ENCODE measurements at regions not wholly inside any gene's neighbourhood (a gene's known extent, or its start where the extent isn't known, plus 50 kb on each side); places are given as distances from the start of the nearest gene placed in this dataset.
A peak's percentile ranks its signal among the peaks of the same experiment; 100 is the strongest.

DNA sequence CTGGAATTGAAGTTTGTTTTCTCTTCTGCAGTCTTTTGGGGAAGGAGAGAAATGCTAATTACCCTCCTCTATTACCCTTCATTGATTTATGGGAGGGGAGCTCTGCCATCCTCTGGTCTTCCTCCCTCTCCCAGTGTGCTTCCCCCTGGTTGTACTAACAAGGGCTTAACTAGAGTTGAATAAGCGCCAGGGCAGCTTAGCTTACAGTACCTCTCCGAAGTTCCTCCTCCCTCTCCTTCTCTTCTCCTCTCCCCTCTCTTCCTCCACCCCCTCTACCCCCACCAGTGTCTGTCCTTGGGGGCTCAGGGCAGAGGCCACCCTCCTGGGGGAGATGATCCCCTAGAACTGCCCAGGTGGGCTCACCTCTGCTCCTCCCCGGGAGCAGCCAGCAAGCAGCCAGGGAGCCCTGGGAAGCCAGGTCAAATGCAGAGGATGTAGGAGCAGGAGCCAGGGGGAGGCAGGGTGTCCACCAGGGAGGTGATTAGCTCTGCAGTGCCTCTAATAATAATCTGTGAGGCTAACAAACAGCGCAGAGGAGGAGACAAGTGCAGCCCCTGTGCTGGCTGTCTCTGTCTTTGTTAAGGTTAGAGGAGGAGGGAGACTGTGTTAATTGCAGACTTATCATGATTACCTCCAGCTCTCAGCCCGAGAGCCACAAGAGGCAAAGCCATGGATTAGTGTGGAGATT lies 191.6 kb upstream of the CADM1 start:
- DNase-seq (ENCODE audit: low spot score), result peak; percentile 78

DNA sequence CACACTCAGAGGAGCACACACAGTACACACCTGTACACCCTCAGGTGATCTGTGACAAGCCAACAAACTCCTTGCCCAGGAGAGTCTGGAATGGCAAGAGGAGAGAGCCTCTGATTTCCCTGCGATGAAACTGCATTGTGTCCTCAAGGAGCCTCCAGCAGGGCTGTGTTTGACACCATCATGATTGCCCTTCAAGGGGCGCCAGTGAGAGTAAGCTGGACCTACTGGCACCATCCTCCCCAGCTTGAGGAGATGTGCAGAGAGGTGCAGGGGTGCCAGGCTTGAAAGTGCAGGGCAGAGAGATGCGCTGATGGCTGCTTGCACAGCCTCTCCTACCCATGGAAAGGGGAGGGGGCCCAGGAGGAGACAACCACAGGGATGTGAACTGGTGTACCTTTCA lies 188.8 kb upstream of the CADM1 start:
- DNase-seq (ENCODE audit: low spot score), result no peak

DNA sequence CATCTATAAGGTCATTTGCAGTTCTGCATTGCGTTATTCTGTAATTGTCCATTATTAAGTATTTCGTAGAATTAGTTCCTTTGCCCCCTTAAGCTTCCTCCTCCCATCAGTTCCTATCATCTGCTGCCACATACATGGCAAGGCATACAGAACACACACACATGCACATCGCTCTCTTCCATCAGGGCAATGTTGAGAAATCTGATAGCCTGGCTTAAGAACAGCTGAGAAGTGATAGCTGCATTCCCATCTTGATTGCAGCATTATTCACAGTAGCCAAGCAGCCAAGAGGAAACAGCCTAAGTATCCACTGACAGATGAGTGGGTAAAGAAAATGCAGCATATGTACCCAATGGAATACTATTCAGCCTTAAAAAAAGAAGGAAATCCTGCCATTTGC lies 186.8 kb upstream of the CADM1 start:
- DNase-seq (ENCODE audit: low spot score), result no peak

DNA sequence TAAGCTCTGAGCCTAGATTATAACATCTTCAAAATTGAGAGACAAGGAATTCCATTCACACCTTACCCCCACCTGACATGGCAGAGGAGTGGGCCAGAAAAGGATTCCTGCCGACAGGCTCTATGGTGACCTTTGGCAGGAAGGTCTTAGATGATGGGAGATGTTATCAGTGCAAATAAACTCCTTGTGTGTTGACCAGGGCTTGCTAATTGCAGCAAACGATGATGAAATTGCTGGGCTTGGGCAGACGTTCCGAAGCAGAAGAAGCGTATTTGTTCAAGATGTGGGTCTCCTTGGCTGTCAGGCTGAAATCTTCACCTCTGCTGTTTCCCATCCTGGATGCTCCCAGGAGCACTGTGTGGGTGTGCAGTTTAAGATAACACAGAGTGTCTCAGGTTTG lies 183.7 kb upstream of the CADM1 start:
- DNase-seq (ENCODE audit: low spot score), result no peak

DNA sequence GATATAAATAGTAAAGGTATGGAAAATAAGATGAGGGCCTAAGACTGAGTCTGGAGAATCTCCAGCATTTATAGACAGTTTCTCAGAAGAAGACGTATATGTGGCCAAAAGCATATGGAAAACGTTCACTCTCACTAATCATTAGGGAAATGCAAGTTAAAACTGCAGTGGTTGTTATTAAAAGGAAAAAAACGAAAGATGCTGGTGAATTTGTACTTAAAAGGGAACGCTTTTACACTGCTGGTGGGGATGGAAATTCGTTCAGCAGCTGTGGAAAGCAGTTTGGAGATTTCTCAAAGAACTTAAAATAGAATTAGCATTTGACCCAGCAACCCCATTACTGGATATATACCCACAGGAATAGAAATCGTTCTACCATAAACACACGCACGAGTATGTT lies 180.5 kb upstream of the CADM1 start:
- no peak for DNase-seq (ENCODE audit: low spot score)

DNA sequence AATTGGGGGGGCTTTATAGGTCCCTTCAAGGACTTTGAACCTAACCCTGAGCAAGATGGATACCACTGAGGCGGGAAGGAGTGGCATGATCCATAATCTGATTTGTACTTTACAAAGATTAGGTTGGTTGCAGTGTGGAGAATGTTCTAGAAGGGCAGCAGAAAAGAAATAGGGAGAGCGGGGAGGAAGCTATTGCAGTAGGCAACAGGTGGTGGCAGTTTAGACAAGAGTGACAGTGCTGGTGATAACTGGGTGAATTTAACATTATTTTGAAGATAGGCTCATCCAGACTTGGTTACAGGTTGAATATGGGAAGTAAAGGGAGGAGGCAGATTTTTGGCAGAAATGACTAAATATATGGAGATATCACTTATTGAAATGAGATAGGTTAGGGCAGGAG lies 179.9 kb upstream of the CADM1 start:
- no peak for DNase-seq (ENCODE audit: low spot score)

DNA sequence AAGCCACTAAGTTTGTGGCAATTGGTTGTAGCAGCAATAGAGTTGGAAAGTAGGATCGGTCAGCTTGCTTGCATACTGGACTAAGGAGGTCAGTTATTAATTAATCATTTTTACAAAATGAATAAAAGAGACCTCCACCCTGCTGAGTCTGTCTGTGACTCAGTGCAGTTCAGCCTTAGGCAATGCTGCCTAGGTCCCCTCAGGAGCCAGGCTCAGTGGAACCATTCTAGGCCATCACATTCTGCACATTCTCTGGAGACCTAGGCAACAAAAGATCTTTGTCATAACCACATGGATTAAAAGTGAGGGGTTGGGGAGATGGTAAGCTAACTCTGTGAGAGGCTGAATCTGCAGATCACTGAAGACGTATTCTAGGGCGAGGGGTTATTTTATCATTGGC lies 178.7 kb upstream of the CADM1 start:
- no peak for DNase-seq (ENCODE audit: low spot score)

DNA sequence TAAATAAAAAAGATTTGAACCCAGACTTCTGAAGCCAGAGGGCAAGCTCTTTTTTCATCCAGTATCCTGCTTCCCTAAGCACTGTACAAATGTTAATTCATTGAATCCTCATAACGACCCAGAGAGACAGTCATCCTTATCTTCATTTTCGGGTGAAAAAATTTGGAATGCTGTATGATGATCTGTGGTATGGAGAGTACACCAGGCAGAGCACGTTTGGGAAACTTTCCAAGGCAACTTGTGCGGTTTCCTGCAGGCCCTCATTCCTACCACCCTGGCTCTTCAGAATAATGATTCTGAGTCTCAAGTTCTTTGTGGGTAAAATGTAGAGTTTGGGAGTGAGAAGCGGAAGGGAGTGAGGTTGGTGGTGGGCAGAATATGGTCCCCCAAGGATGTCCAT lies 177.9 kb upstream of the CADM1 start:
- DNase-seq (ENCODE audit: low spot score), result no peak

DNA sequence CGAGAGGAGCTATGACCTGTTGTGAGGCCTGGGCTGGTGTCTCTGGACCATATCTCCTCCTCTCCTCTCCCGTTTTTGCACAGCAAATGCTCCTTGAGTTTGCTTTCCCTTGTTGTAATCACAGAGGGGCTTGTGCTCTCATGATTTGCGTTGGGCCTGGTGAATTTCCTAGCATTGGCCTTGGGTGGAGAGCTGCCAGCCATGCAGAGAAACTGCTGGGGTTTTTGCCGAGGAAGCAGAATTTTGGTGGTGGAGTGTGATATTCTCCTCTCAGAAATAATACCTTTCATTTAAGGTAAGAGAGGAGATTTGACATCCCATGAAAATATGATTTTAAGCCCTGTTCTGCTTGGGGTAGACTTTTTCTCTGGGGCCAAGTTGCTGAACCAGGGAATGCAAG lies 175.7 kb upstream of the CADM1 start:
- DNase-seq (ENCODE audit: low spot score), result no peak

DNA sequence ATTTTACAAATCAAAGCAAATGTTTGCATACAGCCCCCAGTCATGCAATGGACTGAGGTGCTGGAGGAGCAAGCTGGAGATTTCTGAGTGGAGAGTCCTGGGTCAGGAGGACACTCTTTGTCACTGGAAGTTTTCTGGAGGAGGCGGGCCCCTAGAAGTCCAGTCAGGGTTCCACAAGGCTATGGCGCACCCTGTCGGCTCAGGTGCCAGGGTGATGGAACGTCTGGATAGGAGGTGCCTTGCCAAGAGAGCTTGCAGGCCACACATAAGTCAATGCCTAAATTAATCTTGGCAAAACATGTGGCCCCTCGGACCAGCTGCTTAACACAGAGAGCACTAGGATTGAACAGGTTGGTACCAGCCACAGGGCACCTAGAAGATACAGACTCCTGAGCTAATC lies 174.7 kb upstream of the CADM1 start:
- no peak for DNase-seq (ENCODE audit: low spot score)

DNA sequence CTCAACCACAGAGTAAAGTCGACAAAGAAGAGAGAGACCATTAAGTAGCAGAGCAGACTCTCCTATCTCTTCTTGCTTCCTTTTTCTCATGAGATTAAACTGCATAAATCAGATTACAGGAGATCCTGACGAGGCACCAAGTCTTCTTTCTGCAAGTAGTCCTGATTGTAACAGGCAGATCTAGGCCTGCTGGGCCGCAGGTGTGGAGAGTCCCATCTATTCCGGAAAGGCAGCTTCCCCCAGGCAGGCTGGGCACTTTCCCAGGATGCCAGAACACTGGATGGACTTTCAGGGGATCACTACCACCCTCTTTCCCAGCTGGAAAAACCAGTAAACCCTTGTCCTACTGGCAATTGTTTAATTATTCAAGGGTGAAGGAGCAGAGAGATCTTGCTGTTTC lies 173.0 kb upstream of the CADM1 start:
- DNase-seq (ENCODE audit: low spot score), result no peak

DNA sequence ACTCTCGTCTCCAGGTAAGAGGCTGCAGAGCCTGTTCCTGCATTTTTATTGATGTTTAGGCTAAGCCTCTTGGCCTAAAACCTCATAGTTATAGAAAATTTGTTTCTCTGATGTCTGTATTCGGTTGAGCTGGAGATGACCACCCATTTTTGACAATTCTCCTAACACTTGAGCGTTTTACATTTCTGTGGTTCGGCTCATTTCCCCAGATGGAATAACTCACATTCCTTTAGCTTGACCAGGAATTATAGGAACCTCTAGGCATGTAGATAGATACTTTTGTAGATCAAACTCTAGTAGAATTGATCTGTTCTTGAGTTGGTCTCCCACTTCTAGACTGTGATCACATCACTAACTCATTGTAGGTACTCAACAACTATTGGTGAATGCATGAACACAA lies 172.6 kb upstream of the CADM1 start:
- DNase-seq (ENCODE audit: low spot score), result no peak

DNA sequence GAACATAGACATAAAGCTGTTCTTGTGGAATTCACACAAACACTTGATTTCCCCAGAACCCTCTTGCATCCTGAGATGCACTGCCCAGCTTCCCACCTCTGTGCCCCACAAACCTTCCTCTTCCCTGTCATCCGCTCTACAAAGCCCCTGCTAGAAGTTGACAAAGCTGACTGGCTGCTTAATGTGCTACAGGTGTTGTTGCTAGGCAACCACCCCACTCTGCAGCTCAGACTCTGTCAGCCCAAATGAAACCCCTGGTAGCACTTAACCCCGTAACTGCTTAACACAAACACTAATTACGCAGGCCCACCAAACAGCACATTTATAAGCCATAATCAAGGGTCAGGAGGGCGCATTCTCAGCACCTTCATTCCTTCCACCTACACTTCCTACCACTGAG lies 172.0 kb upstream of the CADM1 start:
- no peak for DNase-seq (ENCODE audit: low spot score)

DNA sequence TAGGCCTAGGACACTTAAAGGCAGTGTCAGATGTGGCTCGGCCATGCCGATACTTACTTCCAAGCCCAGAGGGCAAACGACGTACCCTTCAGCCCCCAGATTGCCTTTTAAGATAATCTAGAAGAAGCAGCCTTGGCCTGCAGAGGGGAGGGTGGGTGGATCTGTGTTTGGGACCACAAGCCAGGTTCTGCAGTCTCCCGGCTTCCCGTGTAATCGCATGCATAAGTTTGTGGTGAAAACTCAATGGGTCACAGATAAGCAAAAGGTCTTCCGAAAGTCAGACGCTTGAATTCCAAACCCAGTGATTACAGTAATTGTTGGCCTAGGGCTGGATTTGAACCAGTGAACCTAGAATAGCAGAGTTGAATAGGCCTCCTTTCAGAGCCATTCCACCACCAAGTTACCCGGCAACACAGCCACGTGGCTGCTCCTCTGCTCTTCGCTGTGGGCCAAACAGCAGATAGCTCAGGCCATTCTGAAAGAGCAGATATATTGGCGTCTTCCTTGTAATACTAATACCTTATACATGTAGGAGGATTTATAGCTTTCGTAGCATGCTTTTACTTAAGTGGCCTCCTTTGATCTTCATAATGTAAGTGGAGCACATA lies 170.8 kb upstream of the CADM1 start:
- DNase-seq (ENCODE audit: low spot score), result no peak

DNA sequence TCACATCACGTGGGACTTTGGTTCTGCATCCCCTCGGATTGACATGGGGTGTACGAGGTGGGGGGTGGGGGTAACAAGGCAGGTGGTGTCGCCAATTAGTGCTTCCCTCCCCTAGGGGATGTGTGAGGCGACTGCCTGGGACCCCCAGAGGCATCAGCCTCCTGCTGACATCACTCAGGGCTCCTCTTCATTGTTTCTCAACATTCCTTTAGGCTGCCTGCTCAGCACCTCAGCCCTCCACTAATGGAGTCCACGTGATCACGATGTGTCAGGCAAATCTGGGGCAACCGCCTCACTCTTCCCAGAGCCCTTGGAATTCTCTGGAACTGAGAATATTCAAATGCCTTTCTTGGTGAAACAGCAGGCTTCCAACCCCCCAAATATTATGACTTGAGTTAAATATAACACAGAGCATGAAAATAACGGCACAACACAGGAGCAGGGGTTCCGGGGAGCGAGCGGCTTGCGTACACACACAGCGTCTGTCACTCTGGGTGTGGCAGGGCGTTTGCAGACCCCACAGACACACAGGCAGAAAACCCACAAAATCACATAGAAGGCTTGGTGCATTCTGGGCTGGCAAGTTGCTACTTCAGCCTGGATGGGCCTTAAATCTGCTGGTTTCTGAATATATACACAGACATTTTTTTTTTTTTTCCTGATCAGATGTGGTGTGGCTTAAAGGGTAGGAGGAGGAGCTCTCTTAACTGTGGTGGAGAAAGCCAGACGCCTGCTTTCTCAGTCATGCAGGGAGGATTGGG lies 170.1 kb upstream of the CADM1 start:
- DNase-seq (ENCODE audit: low spot score), result no peak

DNA sequence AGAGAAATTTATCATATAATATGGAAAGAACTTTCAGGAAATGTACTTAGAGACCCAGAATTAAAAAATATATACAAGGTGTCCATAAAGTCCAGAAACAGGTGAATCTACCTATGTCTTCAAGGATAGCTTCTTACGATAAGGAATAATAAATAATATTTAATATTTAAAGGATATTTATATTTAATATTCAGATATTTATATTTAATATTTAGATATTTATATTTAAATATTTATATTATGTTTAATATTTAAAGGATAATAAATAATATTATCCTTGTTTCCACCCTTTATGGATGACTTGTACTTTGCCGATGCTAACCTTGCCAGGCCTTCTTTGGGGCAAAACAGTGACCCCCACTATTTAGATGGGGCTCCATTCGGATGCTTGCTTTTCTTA lies 169.5 kb upstream of the CADM1 start:
- no peak for DNase-seq (ENCODE audit: low spot score)

DNA sequence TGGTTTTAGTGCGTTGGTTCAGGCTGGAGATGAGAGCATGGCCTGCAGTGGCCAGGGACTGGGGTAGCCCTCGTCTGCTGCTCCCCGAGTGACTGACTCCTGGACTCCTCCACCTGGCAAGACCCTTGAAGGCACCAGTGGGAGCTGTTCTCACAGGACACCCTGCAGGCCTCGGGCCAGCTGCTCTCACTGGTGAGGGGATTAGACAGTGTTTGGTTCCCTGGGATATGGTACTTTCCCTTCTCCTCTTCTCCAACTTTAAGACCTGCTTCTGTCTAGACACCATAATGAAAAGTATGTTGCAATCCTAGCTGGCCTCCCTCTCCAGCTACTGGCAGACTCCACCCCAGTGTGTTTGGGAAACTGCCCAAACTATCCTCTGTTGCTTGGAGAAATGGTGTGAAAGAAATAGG lies 168.8 kb upstream of the CADM1 start:
- peak; percentile 78 for DNase-seq (ENCODE audit: low spot score)

DNA sequence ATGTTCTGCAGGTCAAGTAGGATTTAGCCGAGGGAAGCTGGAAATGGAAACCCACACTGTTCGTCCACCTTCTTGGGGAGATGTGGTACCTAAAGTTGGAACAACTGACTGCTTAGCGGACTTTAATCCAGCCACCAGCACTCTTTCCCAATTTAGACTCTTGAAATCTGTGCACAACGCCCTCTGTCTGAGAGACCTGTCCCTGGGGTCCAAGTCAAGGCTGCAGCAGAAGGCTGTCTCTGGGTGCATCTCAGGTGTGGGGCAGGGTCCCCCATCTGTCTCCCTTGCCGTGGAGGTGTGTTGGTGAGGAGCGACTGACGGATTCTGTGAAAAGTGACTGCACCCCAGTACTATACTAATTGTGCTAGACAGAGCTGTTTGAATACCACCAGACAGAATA lies 168.2 kb upstream of the CADM1 start:
- DNase-seq (ENCODE audit: low spot score), result peak; percentile 71

DNA sequence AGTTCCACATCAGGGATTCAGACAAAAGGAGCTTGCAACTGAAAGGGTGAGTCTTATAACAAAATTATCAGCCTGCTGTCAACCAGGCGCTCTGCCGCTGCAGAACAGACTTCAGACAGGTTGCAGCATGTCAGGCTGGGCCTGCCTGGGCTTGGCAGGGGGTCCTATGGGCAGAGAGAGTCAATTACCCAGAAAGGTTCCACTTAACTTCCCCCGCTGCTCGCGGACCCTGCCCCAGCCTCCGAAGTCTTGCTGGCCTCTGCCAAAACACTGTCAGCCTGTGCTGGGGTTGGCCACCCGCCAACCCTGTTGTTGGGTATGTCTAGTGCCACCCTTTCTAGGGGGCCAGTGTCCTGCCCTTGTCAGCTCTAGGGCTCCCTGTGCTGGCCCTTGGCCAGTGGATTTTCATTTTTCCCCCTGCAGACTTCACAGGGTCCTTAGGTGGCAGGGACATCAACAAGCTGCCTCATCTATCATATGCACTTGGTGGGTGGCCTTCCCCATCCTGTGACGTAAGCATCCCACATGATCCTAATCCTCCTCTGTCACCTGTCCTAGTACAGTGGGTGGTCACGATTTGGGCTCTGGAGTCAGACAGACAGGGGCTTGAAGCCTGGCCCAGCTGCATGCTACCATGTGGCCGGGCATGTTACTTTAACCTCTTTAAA lies 166.5 kb upstream of the CADM1 start:
- DNase-seq (ENCODE audit: low spot score), result no peak

DNA sequence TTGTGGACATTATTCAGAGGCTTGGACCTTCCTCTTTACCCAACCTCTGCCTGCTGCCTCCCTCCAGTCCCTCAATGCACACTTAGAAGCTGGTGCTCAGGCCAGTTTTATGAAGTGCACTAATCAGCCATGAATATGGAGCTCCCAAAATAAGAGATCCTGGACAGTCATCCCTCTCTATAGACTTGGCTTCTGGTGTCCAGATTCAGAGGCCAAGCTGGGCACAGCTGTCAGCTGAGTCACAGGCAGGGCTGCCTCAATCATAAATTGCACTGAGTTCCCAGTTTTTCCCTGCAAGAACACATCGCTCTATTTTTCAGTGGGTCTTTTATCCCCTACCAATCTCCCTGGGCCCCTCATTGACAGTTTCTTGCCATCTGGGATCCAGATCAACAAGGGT lies 161.7 kb upstream of the CADM1 start:
- no peak for DNase-seq (ENCODE audit: low spot score)

DNA sequence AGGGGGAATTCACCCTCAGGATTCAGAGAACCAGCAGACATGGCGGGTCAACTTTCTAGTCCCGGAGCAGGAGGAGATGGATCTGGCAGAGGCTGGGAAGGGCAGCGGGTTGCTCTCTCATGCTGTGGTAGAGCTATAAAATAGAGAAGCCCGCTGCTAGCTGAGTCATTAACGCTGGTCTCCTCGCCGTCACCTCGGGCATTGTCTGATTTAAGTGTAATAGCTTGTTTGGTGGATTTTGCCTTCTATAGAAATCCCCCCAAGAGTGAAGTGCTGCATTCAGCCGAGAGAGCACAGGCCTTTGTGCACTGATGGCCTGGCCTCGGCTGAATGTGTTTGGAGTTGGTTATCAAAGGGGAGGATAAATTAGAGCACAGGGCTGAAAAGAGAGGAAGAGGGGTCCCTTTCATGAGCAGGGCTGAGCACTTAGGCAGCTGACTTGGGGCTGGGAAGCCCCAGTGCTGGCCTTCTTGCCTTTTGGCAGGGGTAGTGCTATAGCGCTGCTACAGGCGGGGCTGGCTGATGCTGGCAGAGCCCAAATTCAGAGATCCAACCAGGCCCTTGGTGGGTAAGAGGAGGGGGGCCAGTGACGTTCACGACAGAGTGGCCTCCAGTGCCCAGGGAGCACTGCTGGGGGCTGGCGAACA lies 161.1 kb upstream of the CADM1 start:
- no peak for DNase-seq (ENCODE audit: low spot score)

DNA sequence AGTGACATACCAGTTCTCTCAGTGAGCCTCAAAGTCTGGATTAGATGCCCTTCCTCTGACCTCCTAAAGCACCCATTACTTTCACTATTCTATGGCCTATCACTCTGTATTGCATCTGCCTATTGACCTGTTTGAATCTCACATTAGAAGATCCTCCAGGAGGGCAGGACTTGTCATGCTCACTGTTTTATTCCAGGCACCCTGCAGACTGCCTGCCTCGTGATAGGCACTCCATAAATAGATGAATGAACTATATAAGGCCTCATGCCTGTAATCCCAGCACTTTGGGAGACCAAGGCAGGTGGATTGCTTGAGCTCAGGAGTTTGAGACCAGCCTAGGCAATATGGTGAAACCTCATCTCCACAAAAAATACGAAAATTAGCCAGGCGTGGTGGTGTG lies 160.1 kb upstream of the CADM1 start:
- no peak for DNase-seq (ENCODE audit: low spot score)

DNA sequence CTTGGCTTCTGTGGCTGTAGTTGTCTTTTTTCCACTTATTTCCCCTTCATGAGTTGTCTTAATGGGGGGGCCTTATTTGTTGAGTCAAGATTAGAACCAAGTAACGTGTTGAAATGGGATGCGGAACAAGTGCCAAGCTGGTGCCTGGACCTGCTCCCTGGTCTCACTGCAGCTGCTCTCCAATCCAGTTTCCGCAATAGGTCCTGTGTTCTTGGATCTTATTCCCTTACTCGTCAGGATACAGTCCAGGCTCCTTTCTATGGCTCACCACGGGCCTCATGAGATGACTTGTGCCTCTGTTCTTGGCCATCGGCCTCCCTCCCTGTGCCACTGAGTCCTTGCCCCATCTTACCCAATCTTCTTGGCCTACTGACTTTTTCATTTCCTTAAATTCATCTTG lies 159.6 kb upstream of the CADM1 start:
- no peak for DNase-seq (ENCODE audit: low spot score)
